ENCODE measurements at regions not wholly inside any gene's neighbourhood (a gene's known extent, or its start where the extent isn't known, plus 50 kb on each side); places are given as distances from the start of the nearest gene placed in this dataset.
"Not testable (repeated sequence)": the region's sequence is repeated elsewhere in the genome, so short reads cannot be mapped to it uniquely, and the experiment has no call there.

DNA sequence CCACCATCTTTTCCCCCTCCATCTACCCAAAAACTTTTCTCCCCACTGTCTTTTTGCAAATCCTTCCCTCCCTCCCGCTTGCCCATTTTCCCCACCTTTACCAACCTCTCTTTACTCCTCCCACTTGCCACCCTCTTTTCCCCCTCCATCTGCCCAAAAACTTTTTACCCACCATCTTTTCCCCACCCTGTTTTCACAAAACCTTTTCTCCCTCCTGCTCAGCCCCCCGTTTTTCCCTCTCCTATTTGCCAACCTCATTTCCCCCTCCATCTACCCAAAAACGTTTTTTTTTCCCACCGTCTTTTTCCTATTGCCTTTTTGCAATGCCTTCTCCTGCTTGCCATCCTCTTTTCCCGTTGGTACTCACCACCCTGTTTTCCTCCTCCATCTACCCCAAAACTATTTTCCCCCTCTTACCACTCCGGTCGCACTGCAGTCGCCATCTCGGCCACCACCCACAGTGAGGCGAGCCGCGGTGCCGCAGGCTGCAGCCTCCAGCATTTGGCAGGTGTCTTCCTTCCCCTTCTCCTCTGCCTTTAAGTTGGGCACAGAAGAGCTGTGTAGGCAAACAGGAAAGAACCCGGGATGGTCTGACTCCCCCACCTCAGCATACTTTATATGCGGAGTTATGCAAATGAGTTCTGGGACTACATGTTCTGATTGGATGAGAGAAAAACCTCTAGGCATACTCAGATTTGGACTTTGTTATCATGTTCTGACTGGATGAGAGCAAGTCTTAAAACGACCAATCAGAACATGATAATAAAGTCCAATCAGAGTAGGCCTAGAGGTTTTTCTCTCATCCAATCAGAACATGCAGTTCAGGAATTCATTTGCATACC lies 121.2 kb upstream of the VPREB1 start:
- Histone ChIP-seq H3K4me3 (ENCODE audit: low read depth, low read length) (no peak overlapping the region), H3K36me3 (ENCODE audit: control insufficient read depth, insufficient read depth, low read length) (no peaks in the 10 kb centered on the region), H3K27me3 (ENCODE audit: control insufficient read depth, insufficient read depth, low read length) (no peaks in the 10 kb centered on the region)
- DNase-seq (ENCODE audit: low read depth) = no peak
- TF ChIP-seq, protein P1, sequence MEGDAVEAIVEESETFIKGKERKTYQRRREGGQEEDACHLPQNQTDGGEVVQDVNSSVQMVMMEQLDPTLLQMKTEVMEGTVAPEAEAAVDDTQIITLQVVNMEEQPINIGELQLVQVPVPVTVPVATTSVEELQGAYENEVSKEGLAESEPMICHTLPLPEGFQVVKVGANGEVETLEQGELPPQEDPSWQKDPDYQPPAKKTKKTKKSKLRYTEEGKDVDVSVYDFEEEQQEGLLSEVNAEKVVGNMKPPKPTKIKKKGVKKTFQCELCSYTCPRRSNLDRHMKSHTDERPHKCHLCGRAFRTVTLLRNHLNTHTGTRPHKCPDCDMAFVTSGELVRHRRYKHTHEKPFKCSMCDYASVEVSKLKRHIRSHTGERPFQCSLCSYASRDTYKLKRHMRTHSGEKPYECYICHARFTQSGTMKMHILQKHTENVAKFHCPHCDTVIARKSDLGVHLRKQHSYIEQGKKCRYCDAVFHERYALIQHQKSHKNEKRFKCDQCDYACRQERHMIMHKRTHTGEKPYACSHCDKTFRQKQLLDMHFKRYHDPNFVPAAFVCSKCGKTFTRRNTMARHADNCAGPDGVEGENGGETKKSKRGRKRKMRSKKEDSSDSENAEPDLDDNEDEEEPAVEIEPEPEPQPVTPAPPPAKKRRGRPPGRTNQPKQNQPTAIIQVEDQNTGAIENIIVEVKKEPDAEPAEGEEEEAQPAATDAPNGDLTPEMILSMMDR (IDR thresholded peaks at IDR 0.05; ENCODE audit: insufficient read depth, low read length, severe bottlenecking) = no peak
- FAIRE-seq = no peak

DNA sequence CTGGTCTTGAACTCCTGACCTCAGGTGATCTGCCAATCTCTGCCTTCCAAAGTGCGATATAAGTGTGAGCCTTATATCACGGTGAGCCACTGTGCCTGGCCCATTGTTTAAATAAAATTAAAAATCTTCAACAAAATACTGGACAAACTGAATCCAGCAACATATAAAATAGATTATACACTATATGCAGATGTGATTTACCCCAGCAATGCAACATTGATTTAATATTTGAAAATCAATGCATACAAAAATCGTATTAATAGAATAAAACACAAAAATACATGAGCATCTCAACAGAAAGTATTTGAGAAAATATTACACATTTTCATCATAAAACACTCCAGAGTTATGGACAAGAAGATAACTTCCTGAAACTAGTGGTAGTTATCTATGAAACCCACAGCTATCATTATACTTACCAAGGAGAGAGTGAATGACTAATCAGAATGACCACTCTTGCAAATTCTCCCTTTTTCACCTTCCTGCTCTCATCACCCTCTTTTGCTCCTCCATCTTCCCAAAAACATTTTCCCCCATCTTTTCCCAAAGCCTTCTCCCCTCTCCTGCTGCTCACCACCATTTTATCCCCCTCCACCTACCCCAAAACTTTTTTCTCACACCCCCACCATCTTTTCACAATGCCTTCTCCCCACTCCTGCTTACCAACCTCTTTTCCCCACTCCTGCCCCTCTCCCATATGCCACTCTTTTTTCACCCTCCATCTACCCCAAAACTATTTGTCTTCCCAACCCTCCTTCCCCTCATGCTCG lies 122.1 kb upstream of the VPREB1 start:
- TF ChIP-seq, protein P1 (IDR thresholded peaks at IDR 0.05; ENCODE audit: insufficient read depth, low read length, severe bottlenecking) = no peak

DNA sequence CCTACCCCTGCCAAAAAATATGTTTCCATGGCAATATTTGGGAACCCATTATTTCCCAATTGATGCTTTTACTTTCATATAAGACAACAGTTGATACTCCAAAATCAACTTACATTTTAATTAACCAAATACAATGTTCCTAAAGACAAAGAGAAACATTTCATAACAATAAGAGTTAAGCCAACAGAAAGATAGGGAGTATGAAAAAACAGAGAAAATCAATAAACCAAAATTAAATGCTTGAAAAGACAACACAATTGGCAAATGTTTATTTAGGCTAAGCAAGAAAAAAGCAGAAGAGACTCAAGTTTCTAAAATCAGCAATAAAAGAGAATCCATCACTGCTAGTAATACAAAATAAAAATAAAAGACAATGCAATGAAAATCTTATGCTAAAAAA lies 123.1 kb upstream of the VPREB1 start:
- Histone ChIP-seq H3K27me3 (ENCODE audit: control insufficient read depth, insufficient read depth, low read length) (no peaks in the 10 kb centered on the region), H3K4me3 (ENCODE audit: low read depth, low read length) (no peak overlapping the region), H3K36me3 (ENCODE audit: control insufficient read depth, insufficient read depth, low read length) (no peaks in the 10 kb centered on the region)
- DNase-seq (ENCODE audit: low read depth) = no peak
- no peak for FAIRE-seq
- TF ChIP-seq, protein P1 (IDR thresholded peaks at IDR 0.05; ENCODE audit: insufficient read depth, low read length, severe bottlenecking) = no peak

More for the DNA sequence above, 122.1 kb upstream of the VPREB1 start:
- no peak for FAIRE-seq
- Histone ChIP-seq H3K4me3 (ENCODE audit: low read depth, low read length) (no peak overlapping the region), H3K36me3 (ENCODE audit: control insufficient read depth, insufficient read depth, low read length) (no peaks in the 10 kb centered on the region), H3K27me3 (ENCODE audit: control insufficient read depth, insufficient read depth, low read length) (no peaks in the 10 kb centered on the region)
- no peak for DNase-seq (ENCODE audit: low read depth)

DNA sequence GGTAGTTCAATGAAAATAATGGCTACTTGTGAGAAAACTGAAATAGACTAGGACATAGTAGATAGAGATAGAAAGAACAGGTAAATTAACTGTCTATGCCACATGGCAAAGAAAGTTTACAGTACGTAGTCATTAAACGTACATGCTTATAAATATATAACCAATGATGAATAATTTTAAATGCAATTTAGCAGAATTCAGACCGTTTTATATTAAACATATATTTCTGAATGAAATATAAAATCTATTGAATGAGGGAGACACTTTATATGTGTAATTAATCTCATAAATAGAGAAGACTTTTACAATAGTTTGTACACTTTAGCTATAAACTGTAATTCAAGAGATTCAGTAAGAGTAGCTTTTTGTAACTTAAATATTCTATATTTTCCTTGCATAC lies 124.4 kb upstream of the VPREB1 start:
- no peak overlapping the region for H3K4me3 ChIP-seq (ENCODE audit: low read depth, low read length)
- DNase-seq (ENCODE audit: low read depth) = no peak
- TF ChIP-seq, protein P1 (IDR thresholded peaks at IDR 0.05; ENCODE audit: insufficient read depth, low read length, severe bottlenecking) = no peak
- no peaks in the 10 kb centered on the region for H3K36me3 ChIP-seq (ENCODE audit: control insufficient read depth, insufficient read depth, low read length)
- FAIRE-seq = no peak
- no peaks in the 10 kb centered on the region for H3K27me3 ChIP-seq (ENCODE audit: control insufficient read depth, insufficient read depth, low read length)

DNA sequence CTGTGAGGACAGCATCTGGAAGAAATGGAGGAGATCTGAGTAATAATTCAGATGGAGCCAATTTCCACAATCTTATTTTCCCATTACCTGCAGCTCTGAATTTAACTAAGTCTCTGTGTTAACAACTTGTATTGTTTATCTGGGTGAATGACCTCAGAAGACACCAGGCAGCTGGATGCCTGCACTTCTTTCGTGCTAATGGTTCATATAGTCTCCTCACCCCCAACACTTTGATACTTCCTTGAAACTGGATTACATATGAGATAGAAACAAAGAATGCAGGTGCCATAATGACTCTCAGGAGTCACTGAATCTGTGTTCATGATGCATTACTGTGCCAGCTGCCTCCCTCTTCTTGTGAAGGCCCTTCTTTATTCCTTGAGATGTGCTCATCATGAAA lies 125.6 kb upstream of the VPREB1 start:
- TF ChIP-seq, protein P1 (IDR thresholded peaks at IDR 0.05; ENCODE audit: insufficient read depth, low read length, severe bottlenecking) = no peak
- DNase-seq (ENCODE audit: low read depth) (no peak), FAIRE-seq (no peak)
- Histone ChIP-seq H3K36me3 (ENCODE audit: control insufficient read depth, insufficient read depth, low read length) (no peaks in the 10 kb centered on the region), H3K4me3 (ENCODE audit: low read depth, low read length) (no peak overlapping the region), H3K27me3 (ENCODE audit: control insufficient read depth, insufficient read depth, low read length) (no peaks in the 10 kb centered on the region)

DNA sequence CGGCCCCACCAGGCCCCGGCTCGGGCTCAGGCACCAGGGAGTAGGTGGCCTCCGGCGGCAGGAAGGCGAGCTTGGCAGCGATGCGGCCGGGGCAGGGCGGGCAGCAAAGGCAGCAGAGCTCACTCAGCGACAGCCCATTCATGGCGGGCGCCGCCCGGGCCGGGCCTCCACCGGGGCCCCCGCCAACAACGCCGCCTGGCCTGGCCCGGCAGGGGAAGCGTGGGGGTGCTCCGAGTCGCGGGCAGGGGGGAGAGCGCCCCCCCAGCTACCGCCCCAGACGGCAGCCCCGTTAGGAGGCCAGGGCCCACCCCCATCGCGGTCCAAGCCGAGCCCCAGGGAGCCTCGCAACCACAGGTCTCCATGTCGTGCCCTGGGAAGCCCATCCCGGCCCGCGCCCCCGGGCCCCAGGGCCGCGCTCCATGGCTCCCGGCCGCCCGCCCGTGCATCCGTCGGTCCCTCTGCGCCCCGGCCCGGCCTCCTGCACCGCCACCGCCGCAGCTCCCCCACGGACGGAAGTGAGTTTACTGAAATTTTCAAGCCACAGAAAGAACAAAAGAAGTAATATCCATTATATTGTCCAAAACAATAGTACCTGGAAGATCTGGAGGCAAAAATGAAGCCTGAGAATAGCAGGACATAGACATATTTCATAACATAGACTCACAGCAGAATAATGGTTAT lies 126.6 kb upstream of the VPREB1 start:
- H3K27me3 ChIP-seq (ENCODE audit: control insufficient read depth, insufficient read depth, low read length); H3K4me3 ChIP-seq (ENCODE audit: low read depth, low read length); DNase-seq (ENCODE audit: low read depth); FAIRE-seq; H3K36me3 ChIP-seq (ENCODE audit: control insufficient read depth, insufficient read depth, low read length): not testable (repeated sequence)

DNA sequence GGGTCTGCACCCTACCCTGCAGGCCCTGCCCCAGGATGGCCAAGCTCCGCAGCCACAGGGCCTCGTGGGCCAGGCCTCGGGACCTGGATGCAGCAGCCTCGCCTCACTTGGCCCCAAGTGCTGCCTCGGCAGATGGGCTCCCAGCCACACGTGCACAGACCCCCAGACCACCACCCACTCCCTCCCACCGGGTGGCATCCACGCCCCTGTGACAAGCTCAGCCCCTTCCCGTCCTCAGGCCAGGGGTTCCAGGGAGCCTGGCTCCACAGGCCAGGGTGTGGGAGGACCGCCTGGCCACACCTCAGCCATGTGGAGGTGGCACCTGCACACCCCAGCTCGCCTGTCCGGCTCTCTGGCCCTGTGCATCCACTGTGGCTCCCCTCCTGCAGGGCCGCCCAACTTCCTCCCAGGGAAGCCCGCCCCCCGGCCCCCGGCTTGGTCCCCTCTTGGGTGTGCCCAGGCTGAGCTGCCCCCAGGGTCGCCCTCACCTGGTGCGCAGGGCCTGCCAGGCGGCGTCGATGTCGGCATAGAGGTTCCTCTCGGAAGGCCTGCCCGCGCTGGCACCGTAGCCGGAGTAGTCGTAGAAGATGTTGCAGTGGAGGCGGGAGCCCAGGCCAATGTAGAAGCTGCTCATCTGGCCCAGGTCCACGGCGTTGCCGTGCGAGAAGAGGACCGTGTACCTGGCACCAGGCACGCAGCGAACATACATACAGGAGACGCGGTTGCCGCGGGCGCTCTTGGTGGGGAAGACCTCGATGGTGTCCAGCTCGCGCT lies 127.4 kb upstream of the VPREB1 start:
- FAIRE-seq; H3K36me3 ChIP-seq (ENCODE audit: control insufficient read depth, insufficient read depth, low read length); DNase-seq (ENCODE audit: low read depth); H3K4me3 ChIP-seq (ENCODE audit: low read depth, low read length); H3K27me3 ChIP-seq (ENCODE audit: control insufficient read depth, insufficient read depth, low read length): not testable (repeated sequence)
